ENCODE measurements at regions not wholly inside any gene's neighbourhood (a gene's known extent, or its start where the extent isn't known, plus 50 kb on each side); places are given as distances from the start of the nearest gene placed in this dataset.

- no peaks in the 10 kb centered on the region for H3K4me1 ChIP-seq (ENCODE audit: control insufficient read depth, insufficient read depth, low read length)
- H3K36me3 ChIP-seq (ENCODE audit: control insufficient read depth in 2 of 2, insufficient read depth in 1 of 2, low read length in 2 of 2) = no peaks in the 10 kb centered on the region
- H3K4me3 ChIP-seq (ENCODE audit: low read depth, low read length) = no peak overlapping the region
- POLR2A ChIA-PET = no interaction called here
- no peaks in the 10 kb centered on the region for H3K9me3 ChIP-seq (ENCODE audit: control insufficient read depth, insufficient read depth, low read depth, low read length)
- no peak for TF ChIP-seq KLF17 (tag by site-specific recombination; IDR thresholded peaks at IDR 0.05)
- no peak for TF ChIP-seq TRIM28 (IDR thresholded peaks at IDR 0.05; ENCODE audit: borderline replicate concordance, low read length)
- TF ChIP-seq ELK4 (IDR thresholded peaks at IDR 0.05; ENCODE audit: borderline replicate concordance, low read depth, low read length) = no peak
- no peak for TF ChIP-seq YY2 (tag by site-specific recombination; IDR thresholded peaks at IDR 0.05)
- TF ChIP-seq HOXA7 (CRISPR knock-in tag; IDR thresholded peaks at IDR 0.05; ENCODE audit: borderline replicate concordance) = no peak
- H3K27ac ChIP-seq (ENCODE audit: extremely low read depth, low read depth, low read length) = no peak overlapping the region
- CTCF ChIA-PET = no interaction called here
Measured at GRCh38 chr16:86777381-86777946, 199.1 kb downstream of the FOXL1 start.

GRCh38 chr16:86778108-86778745 lies 199.9 kb downstream of the FOXL1 start:
- ChIA-PET POLR2A (no interaction called here), CTCF (interaction anchor here (0.5 kb wide), 1 partner anchor 26 kb away, joined by 3 read pairs; no protein-coding TSS in a partner anchor)
- Histone ChIP-seq H3K36me3 (ENCODE audit: control insufficient read depth in 2 of 2, insufficient read depth in 1 of 2, low read length in 2 of 2) (no peaks in the 10 kb centered on the region), H3K27ac (ENCODE audit: extremely low read depth, low read depth, low read length) (no peak overlapping the region), H3K9me3 (ENCODE audit: control insufficient read depth, insufficient read depth, low read depth, low read length) (no peaks in the 10 kb centered on the region), H3K4me3 (ENCODE audit: low read depth, low read length) (no peak overlapping the region), H3K4me1 (ENCODE audit: control insufficient read depth, insufficient read depth, low read length) (no peaks in the 10 kb centered on the region)
- TF ChIP-seq ZFP37 (tag by site-specific recombination; IDR thresholded peaks at IDR 0.05) (no peak), ZNF549 (tag by site-specific recombination; IDR thresholded peaks at IDR 0.05) (no peak), ZNF449 (tag by site-specific recombination; IDR thresholded peaks at IDR 0.05) (no peak), ZNF518A (tag by site-specific recombination; conservative IDR thresholded peaks at IDR 0.05; ENCODE audit: low read depth) (no peak), ZNF626 (tag by site-specific recombination; IDR thresholded peaks at IDR 0.05) (no peak), SP7 (tag by site-specific recombination; IDR thresholded peaks at IDR 0.05) (no peak), KLF9 (tag by site-specific recombination; IDR thresholded peaks at IDR 0.05; ENCODE audit: low read depth) (no peak), ZNF24 (tag by site-specific recombination; IDR thresholded peaks at IDR 0.05) (no peak)
